Heart left ventricle (tissue), 13 donors: ENCODE measurements at regions not wholly inside any gene's neighbourhood (a gene's known extent, or its start where the extent isn't known, plus 50 kb on each side); places are given as distances from the start of the nearest gene placed in this dataset.

Experiments
- CTCF ChIP-seq, 12 donors: fragments of 200-600 bp; sonication (generic) in 4 of 12; IDR thresholded peaks; one replicate each; pipeline versions ENCODE4 v1.5.0 to v1.8.0; 2018 to 2022; ENCODE audit warnings: antibody characterized with exemption in 12 of 12, mild to moderate bottlenecking in 5 of 12
- POLR2A ChIP-seq, 2 donors: fragments of 450-650 bp; IDR thresholded peaks; one replicate each; pipeline ENCODE4 v1.6.1; 2017; ENCODE audit warnings: antibody characterized with exemption in 2 of 2, mild to moderate bottlenecking in 2 of 2, moderate library complexity in 2 of 2
- donor health status: ischemic (EF 13 %, LVEDD 7.1; RV severe dilation, severe dysfunction).
- donor health status: DM: no; HTN: yes; CAD: no.
- donor health status: DM: no; HTN: no; CAD: no.
- donor health status: ischemic (EF 25% LVEDD 6.9; RV normal size, moderate dysfunction).
- donor health status: ischemic (EF 25% LVEDD 5.7; RV mildly dilated, moderate dysfunction).
- donor health status: ischemic (EF 35%, LVEDD 5.7; RV mildly dilated, moderate dysfunction).
- donor health status: nonischemic (EF 11% LVEDD 7.7; RV severe dilation, severe dysfunction).
- donor health status: DM: yes; HTN: yes; CAD: no.
- donor health status: PGD.
- donor health status: ischemic (EF 29% LVEDD 5.4; RV normal size, mild dysfunction).
- donor health status: nonischemic (EF 23%, LVEDD 6.1; RV moderate dilation, normal function).

GRCh38 chr3:190996181-190996775, 133.8 kb upstream of the GMNC start:
- TF ChIP-seq CTCF (IDR thresholded peaks at IDR 0.05), result no peak
- TF ChIP-seq POLR2A (IDR thresholded peaks at IDR 0.05), result no peak
